ENCODE measurements at regions not wholly inside any gene's neighbourhood (a gene's known extent, or its start where the extent isn't known, plus 50 kb on each side); places are given as distances from the start of the nearest gene placed in this dataset.

GRCh38 chr2:142681952-142682351 lies 195.5 kb upstream of the KYNU start:
- Histone ChIP-seq H3K27me3 (ENCODE audit: control insufficient read depth, low read length) (no peaks in the 10 kb centered on the region), H3K4me1 (ENCODE audit: control insufficient read depth, low read length) (no peaks in the 10 kb centered on the region), H3K4me3 (ENCODE audit: low read length) (no peak overlapping the region), H3F3A (ENCODE audit: control insufficient read depth, insufficient read depth) (no peaks in the 10 kb centered on the region), H4K20me1 (ENCODE audit: control insufficient read depth, insufficient read depth, low read depth, low read length) (no peaks in the 10 kb centered on the region), H3K27ac (ENCODE audit: low read depth, low read length) (no peak overlapping the region), H3K4me2 (ENCODE audit: low read length) (no peak overlapping the region), H3K9me3 (ENCODE audit: control insufficient read depth, insufficient read depth, low read length) (no peaks in the 10 kb centered on the region), H3K9me2 (replicated peaks; ENCODE audit: control insufficient read depth, low read length) (no peaks in the 10 kb centered on the region), H3K79me2 (ENCODE audit: control insufficient read depth, low read length) (no peaks in the 10 kb centered on the region), H3K36me3 (ENCODE audit: control insufficient read depth, low read length) (no peaks in the 10 kb centered on the region)
- TF ChIP-seq EZH2phosphoT487 (IDR thresholded peaks at IDR 0.05; ENCODE audit: borderline replicate concordance, low read length) (no peak), CTCF (IDR thresholded peaks at IDR 0.05; ENCODE audit: low read depth, low read length, poor library complexity, severe bottlenecking) (no peak)

GRCh38 chr2:142678164-142678563 lies 199.3 kb upstream of the KYNU start:
- Histone ChIP-seq H3K36me3 (ENCODE audit: control insufficient read depth, low read length) (no peaks in the 10 kb centered on the region), H4K20me1 (ENCODE audit: control insufficient read depth, insufficient read depth, low read depth, low read length) (no peaks in the 10 kb centered on the region), H3K79me2 (ENCODE audit: control insufficient read depth, low read length) (no peaks in the 10 kb centered on the region), H3K27ac (ENCODE audit: low read depth, low read length) (no peak overlapping the region), H3K27me3 (ENCODE audit: control insufficient read depth, low read length) (no peaks in the 10 kb centered on the region), H3K9me2 (replicated peaks; ENCODE audit: control insufficient read depth, low read length) (no peaks in the 10 kb centered on the region), H3F3A (ENCODE audit: control insufficient read depth, insufficient read depth) (no peaks in the 10 kb centered on the region), H3K4me3 (ENCODE audit: low read length) (no peak overlapping the region), H3K9me3 (ENCODE audit: control insufficient read depth, insufficient read depth, low read length) (no peaks in the 10 kb centered on the region), H3K4me1 (ENCODE audit: control insufficient read depth, low read length) (no peaks in the 10 kb centered on the region), H3K4me2 (ENCODE audit: low read length) (no peak overlapping the region)
- TF ChIP-seq EZH2phosphoT487 (IDR thresholded peaks at IDR 0.05; ENCODE audit: borderline replicate concordance, low read length) (no peak), CTCF (IDR thresholded peaks at IDR 0.05; ENCODE audit: low read depth, low read length, poor library complexity, severe bottlenecking) (no peak)

GRCh38 chr2:142675398-142675797 lies 202.1 kb upstream of the KYNU start:
- Histone ChIP-seq H3K9me3 (ENCODE audit: control insufficient read depth, insufficient read depth, low read length) (no peaks in the 10 kb centered on the region), H3K27me3 (ENCODE audit: control insufficient read depth, low read length) (no peaks in the 10 kb centered on the region), H3K4me1 (ENCODE audit: control insufficient read depth, low read length) (no peaks in the 10 kb centered on the region), H3K36me3 (ENCODE audit: control insufficient read depth, low read length) (no peaks in the 10 kb centered on the region), H3K4me2 (ENCODE audit: low read length) (no peak overlapping the region), H3K79me2 (ENCODE audit: control insufficient read depth, low read length) (no peaks in the 10 kb centered on the region), H3F3A (ENCODE audit: control insufficient read depth, insufficient read depth) (no peaks in the 10 kb centered on the region), H3K4me3 (ENCODE audit: low read length) (no peak overlapping the region), H4K20me1 (ENCODE audit: control insufficient read depth, insufficient read depth, low read depth, low read length) (no peaks in the 10 kb centered on the region), H3K27ac (ENCODE audit: low read depth, low read length) (no peak overlapping the region), H3K9me2 (replicated peaks; ENCODE audit: control insufficient read depth, low read length) (no peaks in the 10 kb centered on the region)
- TF ChIP-seq CTCF (IDR thresholded peaks at IDR 0.05; ENCODE audit: low read depth, low read length, poor library complexity, severe bottlenecking): no peak
- TF ChIP-seq EZH2phosphoT487 (IDR thresholded peaks at IDR 0.05; ENCODE audit: borderline replicate concordance, low read length): no peak

- Histone ChIP-seq H3K9me3 (ENCODE audit: control insufficient read depth, insufficient read depth, low read length) (no peaks in the 10 kb centered on the region), H3K27ac (ENCODE audit: low read depth, low read length) (no peak overlapping the region), H4K20me1 (ENCODE audit: control insufficient read depth, insufficient read depth, low read depth, low read length) (no peaks in the 10 kb centered on the region), H3K9me2 (replicated peaks; ENCODE audit: control insufficient read depth, low read length) (no peaks in the 10 kb centered on the region), H3K4me1 (ENCODE audit: control insufficient read depth, low read length) (no peaks in the 10 kb centered on the region), H3K79me2 (ENCODE audit: control insufficient read depth, low read length) (no peaks in the 10 kb centered on the region), H3K4me3 (ENCODE audit: low read length) (no peak overlapping the region), H3K27me3 (ENCODE audit: control insufficient read depth, low read length) (no peaks in the 10 kb centered on the region), H3K4me2 (ENCODE audit: low read length) (no peak overlapping the region), H3K36me3 (ENCODE audit: control insufficient read depth, low read length) (no peaks in the 10 kb centered on the region), H3F3A (ENCODE audit: control insufficient read depth, insufficient read depth) (no peaks in the 10 kb centered on the region)
- no peak for TF ChIP-seq EZH2phosphoT487 (IDR thresholded peaks at IDR 0.05; ENCODE audit: borderline replicate concordance, low read length)
- no peak for TF ChIP-seq CTCF (IDR thresholded peaks at IDR 0.05; ENCODE audit: low read depth, low read length, poor library complexity, severe bottlenecking)
Measured at GRCh38 chr2:142673836-142674235, 203.6 kb upstream of the KYNU start.

Data from DOHH2 (cell line).